GM23338 (cell line): ENCODE measurements at regions not wholly inside any gene's neighbourhood (a gene's known extent, or its start where the extent isn't known, plus 50 kb on each side); places are given as distances from the start of the nearest gene placed in this dataset.

ENCODE experiments used
- ATAC-seq: fragments of 200-7000 bp; cut with Tn5 transposase; 3 replicates; pipeline ENCODE4 v1.9.1; 2020
- DNase-seq: peaks from one replicate; pipeline ENCODE4 v3.0.0-alpha.2; 2015; ENCODE audit warnings: low spot score
- H2AFZ ChIP-seq: fragments of 200-600 bp; sonication (generic); 2 replicates; pipeline ENCODE4 v1.8.0; 2016; ENCODE audit warnings: antibody characterized with exemption, mild to moderate bottlenecking, moderate library complexity
- H3F3A ChIP-seq: fragments of 200-600 bp; sonication (generic); replicated peaks from 2 replicates; pipeline ENCODE4 v1.8.0; 2017; ENCODE audit warnings: antibody characterized with exemption, mixed run types, low read depth
- H3K27ac ChIP-seq: fragments of 200-600 bp; sonication (generic); 2 replicates; pipeline ENCODE4 v1.6.1; 2016; ENCODE audit warnings: low read depth
- H3K27me3 ChIP-seq: fragments of 200-600 bp; sonication (generic); 2 replicates; pipeline ENCODE4 v1.8.0; 2016; ENCODE audit warnings: mild to moderate bottlenecking, mixed run types, moderate library complexity; ENCODE audit not compliant: insufficient read depth
- H3K36me3 ChIP-seq: fragments of 200-600 bp; sonication (generic); 2 replicates; pipeline ENCODE4 v1.8.0; 2016; ENCODE audit warnings: mild to moderate bottlenecking; ENCODE audit not compliant: insufficient read depth
- H3K4me1 ChIP-seq: fragments of 200-600 bp; sonication (generic); 2 replicates; pipeline ENCODE4 v1.8.0; 2016; ENCODE audit warnings: mild to moderate bottlenecking, moderate library complexity; ENCODE audit not compliant: insufficient read depth
- H3K4me2 ChIP-seq: fragments of 200-600 bp; sonication (generic); 2 replicates; pipeline ENCODE4 v1.7.1; 2017; ENCODE audit warnings: mixed run types
- H3K4me3 ChIP-seq: fragments of 200-600 bp; sonication (generic); 2 replicates; pipeline ENCODE4 v1.6.1; 2016; ENCODE audit warnings: mixed run types
- H3K79me2 ChIP-seq: fragments of 200-600 bp; sonication (generic); replicated peaks from 2 replicates; pipeline ENCODE4 v1.8.0; 2017; ENCODE audit warnings: mild to moderate bottlenecking; ENCODE audit not compliant: insufficient read depth
- H3K9me2 ChIP-seq: fragments of 200-600 bp; sonication (generic); 2 replicates; pipeline ENCODE4 v1.8.0; 2017; ENCODE audit not compliant: insufficient read depth
- H4K20me1 ChIP-seq: fragments of 200-600 bp; sonication (generic); replicated peaks from 2 replicates; pipeline ENCODE4 v1.8.0; 2017; ENCODE audit warnings: mild to moderate bottlenecking; ENCODE audit not compliant: insufficient read depth
- H3K27ac Mint-ChIP-seq: 2 replicates; pipeline ENCODE4 v1.8.0; 2020; ENCODE audit warnings: inconsistent platforms, mild to moderate bottlenecking, moderate library complexity, mixed read lengths
- H3K27me3 Mint-ChIP-seq: 3 replicates; pipeline ENCODE4 v1.8.0; 2022; ENCODE audit warnings: low read depth, mild to moderate bottlenecking, moderate library complexity, mixed read lengths, inconsistent platforms; ENCODE audit not compliant: insufficient read depth, poor library complexity
- H3K36me3 Mint-ChIP-seq: 3 replicates; pipeline ENCODE4 v1.8.0; 2021; ENCODE audit warnings: low read depth, mild to moderate bottlenecking, inconsistent platforms, moderate library complexity, mixed read lengths
- H3K4me1 Mint-ChIP-seq: 3 replicates; pipeline ENCODE4 v1.8.0; 2020; ENCODE audit warnings: mild to moderate bottlenecking, inconsistent platforms, mixed read lengths
- H3K4me3 Mint-ChIP-seq: 3 replicates; pipeline ENCODE4 v1.8.0; 2021; ENCODE audit warnings: moderate library complexity, mild to moderate bottlenecking, inconsistent platforms, mixed read lengths
- H3K9me3 Mint-ChIP-seq: 3 replicates; pipeline ENCODE4 v1.8.0; 2020; ENCODE audit warnings: moderate library complexity, mild to moderate bottlenecking, inconsistent platforms, mixed read lengths
- CREB1 ChIP-seq: fragments of 250-450 bp; sonication (Bioruptor Pico); IDR thresholded peaks from 2 replicates; pipeline ENCODE4 v1.5.0; 2020; ENCODE audit warnings: low read depth, mild to moderate bottlenecking, moderate library complexity
- EZH2 ChIP-seq: fragments of 200-600 bp; sonication (generic); IDR thresholded peaks from one replicate; pipeline ENCODE4 v1.8.0; 2017; ENCODE audit warnings: antibody characterized with exemption, mild to moderate bottlenecking, low read depth; ENCODE audit not compliant: unreplicated experiment
- EZH2phosphoT487 ChIP-seq: fragments of 200-600 bp; sonication (generic); IDR thresholded peaks from one replicate; pipeline ENCODE4 v1.8.1; 2018; ENCODE audit warnings: antibody characterized with exemption; ENCODE audit not compliant: unreplicated experiment
- JUNB ChIP-seq: IDR thresholded peaks from one replicate; pipeline ENCODE4 v1.6.1; 2016; ENCODE audit warnings: antibody characterized with exemption; ENCODE audit not compliant: unreplicated experiment
- NANOG ChIP-seq: IDR thresholded peaks from 2 replicates; pipeline ENCODE4 v1.6.1; 2016; ENCODE audit warnings: antibody characterized with exemption, borderline replicate concordance
- POLR2AphosphoS5 ChIP-seq: IDR thresholded peaks from 2 replicates; pipeline ENCODE4 v1.6.1; 2016; ENCODE audit warnings: antibody characterized with exemption, low read depth
- REST ChIP-seq: IDR thresholded peaks from one replicate; pipeline ENCODE4 v1.6.1; 2018; ENCODE audit warnings: antibody characterized with exemption; ENCODE audit not compliant: unreplicated experiment
- STAT1 ChIP-seq: IDR thresholded peaks from one replicate; pipeline ENCODE4 v1.6.1; 2016; ENCODE audit warnings: antibody characterized with exemption; ENCODE audit not compliant: unreplicated experiment
- ZNF114 ChIP-seq: fragments of 250-450 bp; sonication (Bioruptor Pico); IDR thresholded peaks from 2 replicates; pipeline ENCODE4 v1.5.0; 2020; ENCODE audit warnings: mild to moderate bottlenecking, moderate library complexity
- ZNF331 ChIP-seq: fragments of 250-450 bp; sonication (Bioruptor Pico); IDR thresholded peaks from 2 replicates; pipeline ENCODE4 v1.5.0; 2020; ENCODE audit warnings: low read depth, mild to moderate bottlenecking, moderate library complexity
- TF ChIP-seq, protein P1 (sequence below): fragments of 250-450 bp; sonication (Bioruptor Pico); IDR thresholded peaks from 2 replicates; pipeline ENCODE4 v1.5.0; 2020; ENCODE audit warnings: mild to moderate bottlenecking, moderate library complexity
- TF ChIP-seq, protein P2 (sequence below), 2 experiments: fragments of 200-600 bp in 1 of 2; sonication (generic) in 1 of 2; conservative IDR thresholded peaks; 2 replicates each; pipeline versions ENCODE4 v1.5.1 to v1.6.1; 2016 to 2017; ENCODE audit warnings: antibody characterized with exemption in 2 of 2, low read depth in 2 of 2, mild to moderate bottlenecking in 2 of 2, moderate library complexity in 1 of 2
- TF ChIP-seq, protein P3 (sequence below): IDR thresholded peaks from 2 replicates; pipeline ENCODE4 v1.6.1; 2016; ENCODE audit warnings: antibody characterized with exemption

GRCh38 chr9:115604831-115605483, 487.0 kb upstream of the TNC start:
- H3K9me3 Mint-ChIP-seq = no peaks in the 10 kb centered on the region
- no peaks in the 10 kb centered on the region for H4K20me1 ChIP-seq
- no peak overlapping the region for H2AFZ ChIP-seq
- H3K4me2 ChIP-seq = no peak overlapping the region
- no peaks in the 10 kb centered on the region for H3K4me1 Mint-ChIP-seq
- TF ChIP-seq, protein P1, sequence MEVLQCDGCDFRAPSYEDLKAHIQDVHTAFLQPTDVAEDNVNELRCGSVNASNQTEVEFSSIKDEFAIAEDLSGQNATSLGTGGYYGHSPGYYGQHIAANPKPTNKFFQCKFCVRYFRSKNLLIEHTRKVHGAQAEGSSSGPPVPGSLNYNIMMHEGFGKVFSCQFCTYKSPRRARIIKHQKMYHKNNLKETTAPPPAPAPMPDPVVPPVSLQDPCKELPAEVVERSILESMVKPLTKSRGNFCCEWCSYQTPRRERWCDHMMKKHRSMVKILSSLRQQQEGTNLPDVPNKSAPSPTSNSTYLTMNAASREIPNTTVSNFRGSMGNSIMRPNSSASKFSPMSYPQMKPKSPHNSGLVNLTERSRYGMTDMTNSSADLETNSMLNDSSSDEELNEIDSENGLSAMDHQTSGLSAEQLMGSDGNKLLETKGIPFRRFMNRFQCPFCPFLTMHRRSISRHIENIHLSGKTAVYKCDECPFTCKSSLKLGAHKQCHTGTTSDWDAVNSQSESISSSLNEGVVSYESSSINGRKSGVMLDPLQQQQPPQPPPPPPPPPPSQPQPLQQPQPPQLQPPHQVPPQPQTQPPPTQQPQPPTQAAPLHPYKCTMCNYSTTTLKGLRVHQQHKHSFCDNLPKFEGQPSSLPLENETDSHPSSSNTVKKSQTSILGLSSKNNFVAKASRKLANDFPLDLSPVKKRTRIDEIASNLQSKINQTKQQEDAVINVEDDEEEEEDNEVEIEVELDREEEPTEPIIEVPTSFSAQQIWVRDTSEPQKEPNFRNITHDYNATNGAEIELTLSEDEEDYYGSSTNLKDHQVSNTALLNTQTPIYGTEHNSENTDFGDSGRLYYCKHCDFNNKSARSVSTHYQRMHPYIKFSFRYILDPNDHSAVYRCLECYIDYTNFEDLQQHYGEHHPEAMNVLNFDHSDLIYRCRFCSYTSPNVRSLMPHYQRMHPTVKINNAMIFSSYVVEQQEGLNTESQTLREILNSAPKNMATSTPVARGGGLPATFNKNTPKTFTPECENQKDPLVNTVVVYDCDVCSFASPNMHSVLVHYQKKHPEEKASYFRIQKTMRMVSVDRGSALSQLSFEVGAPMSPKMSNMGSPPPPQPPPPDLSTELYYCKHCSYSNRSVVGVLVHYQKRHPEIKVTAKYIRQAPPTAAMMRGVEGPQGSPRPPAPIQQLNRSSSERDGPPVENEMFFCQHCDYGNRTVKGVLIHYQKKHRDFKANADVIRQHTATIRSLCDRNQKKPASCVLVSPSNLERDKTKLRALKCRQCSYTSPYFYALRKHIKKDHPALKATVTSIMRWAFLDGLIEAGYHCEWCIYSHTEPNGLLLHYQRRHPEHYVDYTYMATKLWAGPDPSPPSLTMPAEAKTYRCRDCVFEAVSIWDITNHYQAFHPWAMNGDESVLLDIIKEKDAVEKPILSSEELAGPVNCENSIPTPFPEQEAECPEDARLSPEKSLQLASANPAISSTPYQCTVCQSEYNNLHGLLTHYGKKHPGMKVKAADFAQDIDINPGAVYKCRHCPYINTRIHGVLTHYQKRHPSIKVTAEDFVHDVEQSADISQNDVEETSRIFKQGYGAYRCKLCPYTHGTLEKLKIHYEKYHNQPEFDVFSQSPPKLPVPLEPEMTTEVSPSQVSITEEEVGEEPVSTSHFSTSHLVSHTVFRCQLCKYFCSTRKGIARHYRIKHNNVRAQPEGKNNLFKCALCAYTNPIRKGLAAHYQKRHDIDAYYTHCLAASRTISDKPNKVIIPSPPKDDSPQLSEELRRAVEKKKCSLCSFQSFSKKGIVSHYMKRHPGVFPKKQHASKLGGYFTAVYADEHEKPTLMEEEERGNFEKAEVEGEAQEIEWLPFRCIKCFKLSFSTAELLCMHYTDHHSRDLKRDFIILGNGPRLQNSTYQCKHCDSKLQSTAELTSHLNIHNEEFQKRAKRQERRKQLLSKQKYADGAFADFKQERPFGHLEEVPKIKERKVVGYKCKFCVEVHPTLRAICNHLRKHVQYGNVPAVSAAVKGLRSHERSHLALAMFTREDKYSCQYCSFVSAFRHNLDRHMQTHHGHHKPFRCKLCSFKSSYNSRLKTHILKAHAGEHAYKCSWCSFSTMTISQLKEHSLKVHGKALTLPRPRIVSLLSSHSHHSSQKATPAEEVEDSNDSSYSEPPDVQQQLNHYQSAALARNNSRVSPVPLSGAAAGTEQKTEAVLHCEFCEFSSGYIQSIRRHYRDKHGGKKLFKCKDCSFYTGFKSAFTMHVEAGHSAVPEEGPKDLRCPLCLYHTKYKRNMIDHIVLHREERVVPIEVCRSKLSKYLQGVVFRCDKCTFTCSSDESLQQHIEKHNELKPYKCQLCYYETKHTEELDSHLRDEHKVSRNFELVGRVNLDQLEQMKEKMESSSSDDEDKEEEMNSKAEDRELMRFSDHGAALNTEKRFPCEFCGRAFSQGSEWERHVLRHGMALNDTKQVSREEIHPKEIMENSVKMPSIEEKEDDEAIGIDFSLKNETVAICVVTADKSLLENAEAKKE (CRISPR knock-in tag) = no peak
- no peak for TF ChIP-seq POLR2AphosphoS5
- TF ChIP-seq, protein P2, sequence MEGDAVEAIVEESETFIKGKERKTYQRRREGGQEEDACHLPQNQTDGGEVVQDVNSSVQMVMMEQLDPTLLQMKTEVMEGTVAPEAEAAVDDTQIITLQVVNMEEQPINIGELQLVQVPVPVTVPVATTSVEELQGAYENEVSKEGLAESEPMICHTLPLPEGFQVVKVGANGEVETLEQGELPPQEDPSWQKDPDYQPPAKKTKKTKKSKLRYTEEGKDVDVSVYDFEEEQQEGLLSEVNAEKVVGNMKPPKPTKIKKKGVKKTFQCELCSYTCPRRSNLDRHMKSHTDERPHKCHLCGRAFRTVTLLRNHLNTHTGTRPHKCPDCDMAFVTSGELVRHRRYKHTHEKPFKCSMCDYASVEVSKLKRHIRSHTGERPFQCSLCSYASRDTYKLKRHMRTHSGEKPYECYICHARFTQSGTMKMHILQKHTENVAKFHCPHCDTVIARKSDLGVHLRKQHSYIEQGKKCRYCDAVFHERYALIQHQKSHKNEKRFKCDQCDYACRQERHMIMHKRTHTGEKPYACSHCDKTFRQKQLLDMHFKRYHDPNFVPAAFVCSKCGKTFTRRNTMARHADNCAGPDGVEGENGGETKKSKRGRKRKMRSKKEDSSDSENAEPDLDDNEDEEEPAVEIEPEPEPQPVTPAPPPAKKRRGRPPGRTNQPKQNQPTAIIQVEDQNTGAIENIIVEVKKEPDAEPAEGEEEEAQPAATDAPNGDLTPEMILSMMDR (conservative IDR thresholded peaks at IDR 0.05; ENCODE audit: low read depth in 2 of 2) = no peak
- no peak for TF ChIP-seq STAT1
- no peak for TF ChIP-seq NANOG
- TF ChIP-seq, protein P3, sequence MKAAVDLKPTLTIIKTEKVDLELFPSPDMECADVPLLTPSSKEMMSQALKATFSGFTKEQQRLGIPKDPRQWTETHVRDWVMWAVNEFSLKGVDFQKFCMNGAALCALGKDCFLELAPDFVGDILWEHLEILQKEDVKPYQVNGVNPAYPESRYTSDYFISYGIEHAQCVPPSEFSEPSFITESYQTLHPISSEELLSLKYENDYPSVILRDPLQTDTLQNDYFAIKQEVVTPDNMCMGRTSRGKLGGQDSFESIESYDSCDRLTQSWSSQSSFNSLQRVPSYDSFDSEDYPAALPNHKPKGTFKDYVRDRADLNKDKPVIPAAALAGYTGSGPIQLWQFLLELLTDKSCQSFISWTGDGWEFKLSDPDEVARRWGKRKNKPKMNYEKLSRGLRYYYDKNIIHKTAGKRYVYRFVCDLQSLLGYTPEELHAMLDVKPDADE = no peak
- no peak for TF ChIP-seq JUNB
- no peak for TF ChIP-seq ZNF331 (CRISPR knock-in tag)
- TF ChIP-seq EZH2 = no peak
- TF ChIP-seq REST = no peak
- no peak for TF ChIP-seq CREB1 (CRISPR knock-in tag)
- no peak for TF ChIP-seq EZH2phosphoT487
- no peak for TF ChIP-seq ZNF114
- H3F3A ChIP-seq = no peaks in the 10 kb centered on the region
- no peak overlapping the region for H3K27ac Mint-ChIP-seq
- DNase-seq (no peak), ATAC-seq (no peak)
- H3K4me3 ChIP-seq = no peak overlapping the region
- no peak overlapping the region for H3K4me3 Mint-ChIP-seq
- no peaks in the 10 kb centered on the region for H3K36me3 Mint-ChIP-seq
- 0 out of 2 replicates have a peak, but pooled peaks cover 6% of the 10 kb centered on the region for H3K9me2 ChIP-seq
- H3K36me3 ChIP-seq = no peaks in the 10 kb centered on the region
- H3K27me3 Mint-ChIP-seq = peaks cover 2% of the 10 kb centered on the region
- H3K4me1 ChIP-seq = no peaks in the 10 kb centered on the region
- H3K27ac ChIP-seq = no peak overlapping the region
- no peaks in the 10 kb centered on the region for H3K79me2 ChIP-seq
- no peaks in the 10 kb centered on the region for H3K27me3 ChIP-seq
